ENCODE measurements at regions not wholly inside any gene's neighbourhood (a gene's known extent, or its start where the extent isn't known, plus 50 kb on each side); places are given as distances from the start of the nearest gene placed in this dataset.
"Not testable (repeated sequence)": the region's sequence is repeated elsewhere in the genome, so short reads cannot be mapped to it uniquely, and the experiment has no call there.

GRCh38 chr1:223948041-223948440 is 102.3 kb upstream of the TP53BP2 start:
- not testable (repeated sequence) for TF ChIP-seq POLR2A, CTCF, EP300 (IDR thresholded peaks at IDR 0.05)
